PC-9 (cell line): ENCODE measurements at regions not wholly inside any gene's neighbourhood (a gene's known extent, or its start where the extent isn't known, plus 50 kb on each side); places are given as distances from the start of the nearest gene placed in this dataset.

Experiments used
- BruUV-seq: library from RNA; stranded (reverse); fragments of 400-500 nt; replicated peaks from 2 replicates; lab custom pipeline; 2021; lab: Mats Ljungman, UMichigan
- CTCF ChIA-PET: fragments of 300-600 bp; sonication (Branson Sonifier 250); formaldehyde crosslinking; loops from one replicate; lab custom pipeline; 2022; ENCODE audit warnings: antibody characterized with exemption; lab: Charles Lee
- POLR2A ChIA-PET: fragments of 300-600 bp; sonication (Branson Sonifier 250); formaldehyde crosslinking; loops from one replicate; lab custom pipeline; 2022; ENCODE audit warnings: antibody characterized with exemption; ENCODE audit not compliant: unreplicated experiment; lab: Charles Lee
- DNase-seq, 2 experiments: peaks; one replicate each; pipeline versions ENCODE4 v3.0.0 to v3.0.0-alpha.2; 2015 to 2022; ENCODE audit warnings: mixed read lengths in 1 of 2
- H2AFZ ChIP-seq: fragments of 200-600 bp; sonication (generic); 2 replicates; pipeline ENCODE4 v1.8.1; 2017; ENCODE audit warnings: antibody characterized with exemption
- H3F3A ChIP-seq: fragments of 200-600 bp; sonication (generic); 2 replicates; pipeline ENCODE4 v1.8.1; 2017; ENCODE audit warnings: antibody characterized with exemption, mild to moderate bottlenecking, low read depth; ENCODE audit not compliant: insufficient read depth
- H3K27ac ChIP-seq: fragments of 200-600 bp; sonication (generic); 2 replicates; pipeline ENCODE4 v1.6.1; 2016; ENCODE audit warnings: mixed run types
- H3K27me3 ChIP-seq: fragments of 200-600 bp; sonication (generic); 2 replicates; pipeline ENCODE4 v1.6.1; 2016; ENCODE audit warnings: low read depth, mixed run types; ENCODE audit not compliant: insufficient read depth
- H3K36me3 ChIP-seq: fragments of 200-600 bp; sonication (generic); 2 replicates; pipeline ENCODE4 v1.6.1; 2016; ENCODE audit warnings: low read depth, mixed run types
- H3K4me1 ChIP-seq: fragments of 200-600 bp; sonication (generic); replicated peaks from 2 replicates; pipeline ENCODE4 v1.6.1; 2016; ENCODE audit warnings: mixed run types; ENCODE audit not compliant: insufficient read depth
- H3K4me2 ChIP-seq: fragments of 200-600 bp; sonication (generic); 2 replicates; pipeline ENCODE4 v1.6.1; 2017; ENCODE audit warnings: mixed run types
- H3K4me3 ChIP-seq: fragments of 200-600 bp; sonication (generic); 2 replicates; pipeline ENCODE4 v1.6.1; 2016; ENCODE audit warnings: mixed run types
- H3K79me2 ChIP-seq: fragments of 200-600 bp; sonication (generic); 2 replicates; pipeline ENCODE4 v1.6.1; 2017; ENCODE audit warnings: low read depth, mixed run types
- H3K9me2 ChIP-seq: fragments of 200-600 bp; sonication (generic); 2 replicates; pipeline ENCODE4 v1.8.1; 2017; ENCODE audit warnings: mild to moderate bottlenecking; ENCODE audit not compliant: insufficient read depth
- H3K9me3 ChIP-seq: fragments of 200-600 bp; sonication (generic); 2 replicates; pipeline ENCODE4 v1.8.1; 2016; ENCODE audit warnings: low read depth; ENCODE audit not compliant: insufficient read depth
- H4K20me1 ChIP-seq: fragments of 200-600 bp; sonication (generic); 2 replicates; pipeline ENCODE4 v1.8.1; 2017; ENCODE audit not compliant: insufficient read depth
- EZH2 ChIP-seq: fragments of 200-600 bp; sonication (generic); IDR thresholded peaks from 2 replicates; pipeline ENCODE4 v1.8.0; 2017; ENCODE audit warnings: antibody characterized with exemption, low read depth
- intact Hi-C: fragments of 100-400 bp; cut with micrococcal nuclease; formaldehyde crosslinking; loops from one replicate; pipeline ENCODE4 v1.10.0; 2022; ENCODE audit not compliant: unreplicated experiment
- TF ChIP-seq, protein P1 (sequence below): fragments of 200-600 bp; sonication (generic); conservative IDR thresholded peaks from 2 replicates; pipeline ENCODE4 v1.6.1; 2017; ENCODE audit warnings: mixed run types, antibody characterized with exemption, mild to moderate bottlenecking, moderate library complexity

DNA sequence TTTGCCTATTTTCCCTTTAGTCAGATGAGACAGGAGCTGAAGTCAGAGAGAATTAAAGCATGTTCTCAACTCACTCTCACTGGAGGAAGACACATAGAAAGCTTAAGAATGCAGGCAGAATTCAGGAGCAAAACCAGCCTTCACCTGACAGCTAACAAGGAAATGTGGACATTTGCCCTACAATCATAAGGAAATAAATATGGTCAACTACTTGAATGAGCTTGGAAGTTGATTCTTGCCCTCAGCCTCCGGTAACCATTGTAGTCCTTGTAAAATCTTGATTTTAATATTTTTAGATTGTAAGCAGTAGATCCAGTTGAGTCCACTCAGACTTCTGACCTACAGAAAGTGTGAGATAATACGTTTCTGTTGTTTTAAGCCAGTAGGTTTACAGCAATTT lies 752.5 kb upstream of the ZWINT start:
- peaks cover 3% of the 10 kb centered on the region; the same call in 1 of the 2 replicates for H4K20me1 ChIP-seq
- no peaks in the 10 kb centered on the region for H3K4me1 ChIP-seq
- TF ChIP-seq, protein P1, sequence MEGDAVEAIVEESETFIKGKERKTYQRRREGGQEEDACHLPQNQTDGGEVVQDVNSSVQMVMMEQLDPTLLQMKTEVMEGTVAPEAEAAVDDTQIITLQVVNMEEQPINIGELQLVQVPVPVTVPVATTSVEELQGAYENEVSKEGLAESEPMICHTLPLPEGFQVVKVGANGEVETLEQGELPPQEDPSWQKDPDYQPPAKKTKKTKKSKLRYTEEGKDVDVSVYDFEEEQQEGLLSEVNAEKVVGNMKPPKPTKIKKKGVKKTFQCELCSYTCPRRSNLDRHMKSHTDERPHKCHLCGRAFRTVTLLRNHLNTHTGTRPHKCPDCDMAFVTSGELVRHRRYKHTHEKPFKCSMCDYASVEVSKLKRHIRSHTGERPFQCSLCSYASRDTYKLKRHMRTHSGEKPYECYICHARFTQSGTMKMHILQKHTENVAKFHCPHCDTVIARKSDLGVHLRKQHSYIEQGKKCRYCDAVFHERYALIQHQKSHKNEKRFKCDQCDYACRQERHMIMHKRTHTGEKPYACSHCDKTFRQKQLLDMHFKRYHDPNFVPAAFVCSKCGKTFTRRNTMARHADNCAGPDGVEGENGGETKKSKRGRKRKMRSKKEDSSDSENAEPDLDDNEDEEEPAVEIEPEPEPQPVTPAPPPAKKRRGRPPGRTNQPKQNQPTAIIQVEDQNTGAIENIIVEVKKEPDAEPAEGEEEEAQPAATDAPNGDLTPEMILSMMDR, result no peak
- no peak for TF ChIP-seq EZH2
- no peak overlapping the region for H3K27ac ChIP-seq
- no peaks in the 10 kb centered on the region for H3K27me3 ChIP-seq
- H3K9me2 ChIP-seq, result 0 out of 2 replicates have a peak, but pooled peaks cover 4% of the 10 kb centered on the region
- no peak overlapping the region for H3K4me2 ChIP-seq
- no peaks in the 10 kb centered on the region for H3K9me3 ChIP-seq
- H3K36me3 ChIP-seq, result no peaks in the 10 kb centered on the region
- BruUV-seq, result no TSS peak
- no peak overlapping the region for H3K4me3 ChIP-seq
- ChIA-PET CTCF (no interaction called here), POLR2A (no interaction called here)
- DNase-seq, result no peak
- intact Hi-C loops, result no loop called here
- no peaks in the 10 kb centered on the region for H3F3A ChIP-seq
- no peak overlapping the region; the same call in 1 of the 2 replicates for H2AFZ ChIP-seq
- H3K79me2 ChIP-seq, result no peaks in the 10 kb centered on the region

DNA sequence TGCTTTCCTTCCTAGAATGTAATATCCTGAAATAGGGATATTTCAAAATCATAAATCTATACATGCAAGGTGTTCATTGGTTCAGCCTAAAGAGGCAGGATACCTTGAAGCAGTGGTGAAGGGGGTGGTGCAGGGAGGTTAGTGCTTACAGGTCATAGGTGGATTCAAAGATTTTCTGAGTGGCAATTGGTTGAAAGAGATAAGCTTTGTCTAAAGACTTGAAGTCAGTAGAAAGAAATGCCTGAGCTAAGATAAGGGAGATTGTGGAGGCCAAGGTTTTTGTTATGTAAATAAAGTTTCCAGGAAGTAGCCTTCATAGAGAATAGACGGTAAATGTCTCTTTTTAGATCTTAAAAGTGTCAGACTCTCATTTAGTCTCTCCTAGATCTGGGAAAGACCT lies 741.2 kb upstream of the ZWINT start:
- no TSS peak for BruUV-seq
- Histone ChIP-seq H3K79me2 (no peaks in the 10 kb centered on the region), H3K36me3 (no peaks in the 10 kb centered on the region), H2AFZ (no peak overlapping the region), H4K20me1 (no peaks in the 10 kb centered on the region), H3K27me3 (no peaks in the 10 kb centered on the region), H3K4me2 (no peak overlapping the region), H3K4me3 (no peak overlapping the region), H3K27ac (no peak overlapping the region), H3K4me1 (no peaks in the 10 kb centered on the region), H3F3A (no peaks in the 10 kb centered on the region), H3K9me2 (no peaks in the 10 kb centered on the region), H3K9me3 (no peaks in the 10 kb centered on the region)
- intact Hi-C loops, result no loop called here
- TF ChIP-seq, protein P1, result no peak
- TF ChIP-seq EZH2, result no peak
- CTCF ChIA-PET, result no interaction called here
- no peak for DNase-seq
- POLR2A ChIA-PET, result no interaction called here

DNA sequence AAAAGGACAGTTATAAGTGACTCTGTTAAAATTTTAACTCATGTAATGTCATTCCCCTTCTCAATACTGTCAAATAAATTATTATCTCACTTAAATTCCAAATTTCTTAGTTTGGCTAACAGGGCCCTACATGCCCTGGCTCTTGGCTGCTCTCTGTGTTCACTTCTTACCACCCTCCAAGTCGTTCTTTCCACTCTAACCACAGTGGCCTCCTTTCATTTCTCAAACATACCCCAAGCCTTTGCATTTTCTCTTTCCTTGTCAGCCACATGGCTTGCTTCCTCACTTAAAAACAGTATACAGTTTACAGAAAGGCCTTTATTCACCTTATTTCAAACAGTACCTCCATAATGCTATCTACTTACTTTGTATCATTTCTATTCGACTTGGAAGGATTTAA lies 737.1 kb upstream of the ZWINT start:
- no peak overlapping the region for H3K27ac ChIP-seq
- intact Hi-C loops, result no loop called here
- H3K27me3 ChIP-seq, result no peaks in the 10 kb centered on the region
- ChIA-PET POLR2A (no interaction called here), CTCF (no interaction called here)
- no peaks in the 10 kb centered on the region for H3K79me2 ChIP-seq
- H3K36me3 ChIP-seq, result no peaks in the 10 kb centered on the region
- H3K9me2 ChIP-seq, result no peaks in the 10 kb centered on the region
- no peak overlapping the region for H3K4me2 ChIP-seq
- H2AFZ ChIP-seq, result no peak overlapping the region
- TF ChIP-seq, protein P1, result no peak
- TF ChIP-seq EZH2, result no peak
- no peaks in the 10 kb centered on the region for H3F3A ChIP-seq
- H3K4me3 ChIP-seq, result no peak overlapping the region
- DNase-seq, result no peak
- H4K20me1 ChIP-seq, result no peaks in the 10 kb centered on the region
- H3K4me1 ChIP-seq, result no peaks in the 10 kb centered on the region
- H3K9me3 ChIP-seq, result no peaks in the 10 kb centered on the region
- no TSS peak for BruUV-seq
